ENCODE measurements at regions not wholly inside any gene's neighbourhood (a gene's known extent, or its start where the extent isn't known, plus 50 kb on each side); places are given as distances from the start of the nearest gene placed in this dataset.
"Not testable (repeated sequence)": the region's sequence is repeated elsewhere in the genome, so short reads cannot be mapped to it uniquely, and the experiment has no call there.

DNA sequence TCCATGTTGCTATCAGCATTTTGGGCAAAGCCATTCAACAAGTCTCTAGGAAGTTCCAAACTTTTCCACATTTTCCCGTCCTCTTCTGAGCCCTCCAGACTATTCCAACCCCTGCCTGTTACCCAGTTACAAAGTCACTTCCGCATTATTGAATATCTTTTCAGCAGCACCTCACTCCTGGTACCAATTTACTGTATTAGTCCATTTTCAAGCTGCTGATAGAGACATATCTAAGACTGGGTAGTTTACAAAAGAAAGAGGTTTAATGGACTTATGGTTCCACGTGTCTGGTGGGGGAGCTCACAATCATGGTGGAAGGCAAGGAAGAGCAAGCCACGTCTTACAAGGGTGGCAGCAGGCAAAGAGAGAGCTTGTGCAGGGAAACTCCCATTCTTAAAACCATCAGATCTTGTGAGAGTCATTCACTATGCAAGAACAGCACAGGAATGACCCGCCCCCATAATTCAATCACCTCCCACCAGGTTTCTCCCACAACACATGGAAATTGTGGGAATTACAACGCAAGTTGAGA lies 435.6 kb upstream of the GRM7 start:
- Mint-ChIP-seq H3K9me3 (ENCODE audit: low read depth, unreplicated experiment) (peaks cover 6% of the 10 kb centered on the region), H3K36me3 (ENCODE audit: insufficient read depth, unreplicated experiment) (no peaks in the 10 kb centered on the region), H3K4me1 (ENCODE audit: low read depth, unreplicated experiment) (no peaks in the 10 kb centered on the region), H3K27ac (ENCODE audit: unreplicated experiment) (no peak overlapping the region), H3K27me3 (ENCODE audit: unreplicated experiment) (no peaks in the 10 kb centered on the region), H3K4me3 (ENCODE audit: low read depth, unreplicated experiment) (no peak overlapping the region)
- no TSS peak for BruUV-seq (replicated peaks)
- CTCF ChIA-PET: no interaction called here
- no peak for DNase-seq
- intact Hi-C loops (cut with micrococcal nuclease; ENCODE audit: unreplicated experiment): no loop called here
- no peak for TF ChIP-seq CTCF (IDR thresholded peaks at IDR 0.05; ENCODE audit: unreplicated experiment)

GRCh38 chr3:6428276-6428675 lies 432.6 kb upstream of the GRM7 start:
- H3K27me3 Mint-ChIP-seq (ENCODE audit: unreplicated experiment); H3K9me3 Mint-ChIP-seq (ENCODE audit: low read depth, unreplicated experiment); H3K4me3 Mint-ChIP-seq (ENCODE audit: low read depth, unreplicated experiment); BruUV-seq (replicated peaks); DNase-seq; intact Hi-C loops (cut with micrococcal nuclease; ENCODE audit: unreplicated experiment); H3K36me3 Mint-ChIP-seq (ENCODE audit: insufficient read depth, unreplicated experiment); CTCF ChIA-PET; H3K4me1 Mint-ChIP-seq (ENCODE audit: low read depth, unreplicated experiment); H3K27ac Mint-ChIP-seq (ENCODE audit: unreplicated experiment): not testable (repeated sequence)

DNA sequence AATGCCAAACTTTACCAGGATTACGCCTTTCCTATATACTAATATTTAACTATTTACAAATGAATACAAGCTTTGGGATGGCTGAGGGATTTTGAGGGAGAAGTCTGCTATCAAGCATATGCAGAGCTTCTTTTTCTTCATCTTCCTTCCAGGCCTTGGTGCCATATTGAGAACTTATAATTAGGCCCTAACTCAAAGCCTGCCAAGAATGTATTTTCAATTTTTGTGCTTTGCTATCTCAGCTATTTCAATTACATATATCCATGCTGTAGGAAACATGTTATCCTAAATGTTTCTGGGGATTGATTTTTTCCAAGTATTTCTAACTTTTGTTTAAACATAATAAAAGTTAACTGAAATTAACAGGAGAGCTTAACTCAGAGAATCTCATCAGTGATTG lies 425.0 kb upstream of the GRM7 start:
- DNase-seq: no peak
- Mint-ChIP-seq H3K27ac (ENCODE audit: unreplicated experiment) (no peak overlapping the region), H3K27me3 (ENCODE audit: unreplicated experiment) (no peaks in the 10 kb centered on the region), H3K4me3 (ENCODE audit: low read depth, unreplicated experiment) (no peak overlapping the region), H3K9me3 (ENCODE audit: low read depth, unreplicated experiment) (peaks cover 8% of the 10 kb centered on the region), H3K36me3 (ENCODE audit: insufficient read depth, unreplicated experiment) (no peaks in the 10 kb centered on the region), H3K4me1 (ENCODE audit: low read depth, unreplicated experiment) (no peaks in the 10 kb centered on the region)
- no TSS peak for BruUV-seq (replicated peaks)
- CTCF ChIA-PET: no interaction called here
- no peak for TF ChIP-seq CTCF (IDR thresholded peaks at IDR 0.05; ENCODE audit: unreplicated experiment)
- intact Hi-C loops (cut with micrococcal nuclease; ENCODE audit: unreplicated experiment): no loop called here

- no peak for DNase-seq
- Mint-ChIP-seq H3K4me3 (ENCODE audit: low read depth, unreplicated experiment) (no peak overlapping the region), H3K27me3 (ENCODE audit: unreplicated experiment) (no peaks in the 10 kb centered on the region), H3K4me1 (ENCODE audit: low read depth, unreplicated experiment) (no peaks in the 10 kb centered on the region), H3K36me3 (ENCODE audit: insufficient read depth, unreplicated experiment) (no peaks in the 10 kb centered on the region), H3K9me3 (ENCODE audit: low read depth, unreplicated experiment) (peaks cover 12% of the 10 kb centered on the region), H3K27ac (ENCODE audit: unreplicated experiment) (no peak overlapping the region)
- intact Hi-C loops (cut with micrococcal nuclease; ENCODE audit: unreplicated experiment): no loop called here
- CTCF ChIA-PET: no interaction called here
- BruUV-seq (replicated peaks): no TSS peak
- TF ChIP-seq CTCF (IDR thresholded peaks at IDR 0.05; ENCODE audit: unreplicated experiment): no peak
Observed at GRCh38 chr3:6437631-6438030, 423.3 kb upstream of the GRM7 start.

- intact Hi-C loops (cut with micrococcal nuclease; ENCODE audit: unreplicated experiment): no loop called here
- no peak for DNase-seq
Observed at GRCh38 chr3:6438031-6438430, 422.9 kb upstream of the GRM7 start.

More at GRCh38 chr3:6438031-6438430, 422.9 kb upstream of the GRM7 start:
- no peaks in the 10 kb centered on the region for H3K4me1 Mint-ChIP-seq (ENCODE audit: low read depth, unreplicated experiment)
- H3K27me3 Mint-ChIP-seq (ENCODE audit: unreplicated experiment): no peaks in the 10 kb centered on the region
- no peak overlapping the region for H3K4me3 Mint-ChIP-seq (ENCODE audit: low read depth, unreplicated experiment)
- H3K36me3 Mint-ChIP-seq (ENCODE audit: insufficient read depth, unreplicated experiment): no peaks in the 10 kb centered on the region
- BruUV-seq (replicated peaks): no TSS peak
- CTCF ChIA-PET: no interaction called here
- TF ChIP-seq CTCF (IDR thresholded peaks at IDR 0.05; ENCODE audit: unreplicated experiment): no peak
- no peak overlapping the region for H3K27ac Mint-ChIP-seq (ENCODE audit: unreplicated experiment)
- peaks cover 11% of the 10 kb centered on the region for H3K9me3 Mint-ChIP-seq (ENCODE audit: low read depth, unreplicated experiment)

All from Calu3 (cell line).